Fibroblast of skin of left biceps (primary cell): ENCODE measurements at regions not wholly inside any gene's neighbourhood (a gene's known extent, or its start where the extent isn't known, plus 50 kb on each side); places are given as distances from the start of the nearest gene placed in this dataset.

Experiments used
- DNase-seq, 2 experiments: peaks; one replicate each; pipeline ENCODE4 v3.0.0-alpha.2; 2013; ENCODE audit warnings: low read depth in 2 of 2

DNA sequence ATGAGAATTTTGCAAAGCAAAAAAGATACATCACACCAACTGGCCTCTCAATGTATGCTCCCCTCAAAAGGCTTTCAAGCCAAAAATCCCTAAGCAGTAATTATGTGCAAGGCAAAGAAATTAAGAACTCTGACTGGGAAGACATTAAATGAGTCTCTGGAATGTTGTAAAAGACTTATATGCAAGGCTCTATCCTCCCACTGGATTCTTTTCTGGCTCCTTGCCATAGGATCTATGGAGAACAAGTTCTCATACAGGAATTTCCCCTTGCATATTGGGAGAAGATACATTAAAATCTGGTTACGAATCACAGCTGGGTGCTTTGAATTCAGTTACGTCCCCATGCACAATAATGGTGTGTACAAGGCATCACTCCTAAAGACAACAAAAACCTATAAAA is 73.4 kb upstream of the ATL2 start:
- DNase-seq, result no peak

- no peak for DNase-seq
Observed at GRCh38 chr2:38448692-38449410, 71.8 kb upstream of the ATL2 start.

DNA sequence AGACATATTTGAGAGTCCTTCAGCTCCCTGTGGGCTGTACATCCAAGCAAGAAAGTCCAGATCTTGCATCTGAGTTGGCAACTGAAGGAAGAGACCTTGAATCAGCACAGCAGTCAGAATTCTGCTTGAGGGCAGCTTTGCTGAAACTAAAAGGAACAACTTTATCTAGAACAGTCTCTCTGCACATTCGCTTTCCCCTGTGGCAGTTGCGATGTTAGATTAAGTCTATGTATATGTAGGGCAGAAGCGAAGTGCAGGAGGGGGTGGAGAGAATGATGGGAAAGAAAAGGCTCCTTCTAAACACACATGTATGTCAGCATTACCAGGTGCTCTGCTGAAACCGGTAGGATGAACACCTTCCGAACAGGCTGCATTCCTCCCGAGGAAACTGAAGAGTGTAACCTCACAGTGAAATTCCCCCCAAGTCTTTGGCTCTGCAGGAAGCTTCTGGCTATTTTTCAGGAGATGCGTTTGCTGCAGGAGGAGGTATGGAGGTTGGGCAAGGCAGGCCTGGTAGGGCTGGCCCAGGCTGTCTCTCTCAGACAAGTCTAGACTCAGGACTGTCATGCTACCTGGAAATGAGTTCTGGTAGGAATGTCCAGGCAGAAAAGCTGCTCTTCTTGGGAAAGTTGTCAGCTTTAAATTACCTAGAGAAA is 70.0 kb upstream of the ATL2 start:
- DNase-seq, result no peak

DNA sequence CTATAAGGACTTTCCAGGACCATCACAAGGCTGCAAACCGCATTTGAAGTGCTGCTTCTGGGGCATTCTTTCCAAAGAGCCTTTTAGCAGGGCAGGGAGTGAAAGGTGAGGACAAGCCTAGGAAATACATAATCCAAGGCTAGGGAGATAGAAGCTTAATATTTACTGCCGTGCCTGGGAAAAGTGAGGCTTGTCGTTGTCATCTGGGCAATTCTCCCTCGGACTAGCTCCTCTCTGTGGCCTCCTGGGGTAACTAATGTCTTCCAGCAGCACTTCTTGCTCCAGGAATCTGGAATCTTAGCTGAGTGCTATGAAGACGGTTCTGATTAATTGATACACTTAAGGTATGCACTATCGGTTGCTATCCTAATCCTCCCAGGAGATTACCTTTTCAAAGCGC is 69.3 kb upstream of the ATL2 start:
- no peak for DNase-seq

- DNase-seq, result no peak
Observed at GRCh38 chr2:38444247-38444646, 67.2 kb upstream of the ATL2 start.

DNA sequence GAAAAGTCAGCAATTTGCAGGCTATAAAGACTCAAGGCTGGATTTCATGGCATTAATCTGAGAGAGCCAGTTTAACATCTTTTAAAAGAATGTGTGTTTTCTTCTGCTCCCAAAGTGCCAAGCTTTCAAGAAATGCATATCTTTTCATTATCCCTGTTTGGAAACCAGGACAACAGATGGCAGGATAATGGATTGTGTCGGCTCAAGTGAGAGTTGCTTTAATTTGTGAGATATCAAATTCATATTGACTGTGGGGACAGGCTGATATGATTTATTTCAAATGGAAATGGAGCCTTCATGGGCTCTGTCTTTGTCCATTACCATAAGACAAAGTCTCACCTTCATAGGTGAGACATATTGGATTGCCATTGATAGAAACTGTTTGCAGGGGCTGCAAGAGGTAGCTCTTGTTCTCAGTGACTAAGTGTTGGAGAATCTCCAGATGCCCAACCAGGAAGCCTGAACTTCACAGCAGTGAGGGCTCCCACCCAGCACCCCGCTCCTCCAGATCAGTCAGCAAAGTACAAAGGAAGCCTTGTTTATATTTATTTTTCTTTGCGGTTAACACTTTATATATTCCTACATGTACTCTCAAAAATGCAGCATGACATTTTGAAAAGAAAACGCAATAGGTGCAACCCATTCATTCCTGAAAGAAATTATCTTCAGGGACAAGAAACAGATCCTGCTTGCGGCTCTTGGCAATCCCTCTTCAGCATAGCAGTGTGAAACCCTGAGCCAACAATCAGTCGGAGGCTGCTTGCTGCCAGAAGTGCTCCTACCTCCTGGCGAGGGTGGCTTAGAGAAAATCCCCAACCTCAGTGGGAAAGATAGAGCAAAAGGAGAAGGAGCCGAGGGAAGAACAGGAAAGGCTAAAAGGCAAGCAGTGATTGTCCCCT is 65.8 kb upstream of the ATL2 start:
- no peak for DNase-seq

- no peak for DNase-seq
Observed at GRCh38 chr2:38441346-38441745, 64.3 kb upstream of the ATL2 start.

DNA sequence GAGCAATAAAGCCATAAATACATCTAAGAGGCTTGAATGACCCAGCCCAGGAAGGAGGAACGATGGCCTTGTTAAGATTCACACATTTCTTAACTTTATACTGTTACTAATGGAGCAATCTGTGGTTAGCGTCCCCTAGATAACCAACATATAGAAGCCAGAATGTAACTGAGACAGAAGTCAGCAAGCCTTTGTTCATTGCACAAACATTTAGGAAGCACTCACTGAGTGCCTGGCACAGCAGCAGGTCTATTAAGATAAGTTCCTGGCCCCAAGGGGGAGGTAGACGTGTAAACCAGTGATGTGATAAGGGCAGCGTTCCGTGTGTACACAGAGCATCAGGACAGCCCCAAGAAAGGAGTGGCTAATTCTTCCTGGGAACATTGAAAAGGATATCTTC is 63.6 kb upstream of the ATL2 start:
- no peak for DNase-seq

DNA sequence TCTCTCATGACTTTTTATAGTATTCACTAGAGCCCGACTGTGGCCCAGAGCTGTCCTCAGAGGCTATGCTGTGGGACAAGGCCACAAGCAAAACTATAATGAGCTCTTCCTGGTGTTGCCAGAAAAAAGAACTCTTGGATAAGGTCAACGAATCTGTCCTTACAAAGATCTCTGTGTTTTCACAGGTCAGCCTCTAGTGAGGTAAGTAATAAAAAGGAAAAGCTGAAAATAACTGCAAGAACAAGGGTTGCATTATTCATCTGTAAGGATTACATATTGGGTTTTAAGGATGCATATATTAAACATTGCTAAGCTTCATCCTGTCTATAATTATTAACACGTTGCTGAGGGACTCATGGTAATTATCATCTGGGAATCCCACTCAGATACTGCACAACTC is 62.8 kb upstream of the ATL2 start:
- DNase-seq, result no peak

GRCh38 chr2:38438883-38439612 is 62.0 kb upstream of the ATL2 start:
- no peak for DNase-seq

DNA sequence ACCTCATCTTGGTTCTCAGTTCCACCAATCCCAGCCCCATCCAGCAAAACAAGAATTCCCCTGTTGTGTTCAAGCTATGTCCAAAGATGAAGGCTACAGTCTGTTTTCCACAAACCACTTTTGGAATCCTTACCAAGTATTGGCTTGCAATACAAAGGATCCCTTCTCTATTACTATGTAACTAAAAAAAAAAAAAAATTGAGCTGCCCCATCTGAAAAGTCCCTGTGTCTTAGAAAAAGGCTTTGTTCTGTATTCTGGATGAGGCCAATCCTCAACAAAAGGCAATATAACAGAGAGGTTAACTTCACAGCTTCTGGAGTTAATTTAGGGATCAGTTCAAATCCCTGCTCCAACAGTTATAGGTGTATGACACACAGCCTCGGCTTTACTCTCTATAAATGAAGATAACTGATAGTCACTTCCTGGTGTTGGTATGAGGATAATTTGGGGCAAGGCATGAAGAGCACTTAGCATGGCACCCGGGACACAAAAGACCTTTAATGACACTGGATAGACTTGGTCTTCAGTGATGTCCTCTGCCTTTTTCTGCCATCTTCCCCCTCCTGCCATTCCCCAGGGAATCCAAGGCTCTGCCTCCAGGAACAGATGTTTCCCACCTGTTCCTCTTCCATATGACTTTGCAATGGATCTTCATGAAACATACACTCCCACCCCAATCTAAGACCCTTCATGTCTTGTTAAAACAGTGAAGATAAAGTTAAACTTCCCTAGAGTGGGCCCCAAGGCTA is 61.2 kb upstream of the ATL2 start:
- no peak for DNase-seq

GRCh38 chr2:38436227-38436664 is 59.2 kb upstream of the ATL2 start:
- DNase-seq, result no peak

- no peak for DNase-seq
Observed at GRCh38 chr2:38435775-38436174, 58.7 kb upstream of the ATL2 start.

- DNase-seq, result no peak
Observed at GRCh38 chr2:38434595-38434994, 57.5 kb upstream of the ATL2 start.

DNA sequence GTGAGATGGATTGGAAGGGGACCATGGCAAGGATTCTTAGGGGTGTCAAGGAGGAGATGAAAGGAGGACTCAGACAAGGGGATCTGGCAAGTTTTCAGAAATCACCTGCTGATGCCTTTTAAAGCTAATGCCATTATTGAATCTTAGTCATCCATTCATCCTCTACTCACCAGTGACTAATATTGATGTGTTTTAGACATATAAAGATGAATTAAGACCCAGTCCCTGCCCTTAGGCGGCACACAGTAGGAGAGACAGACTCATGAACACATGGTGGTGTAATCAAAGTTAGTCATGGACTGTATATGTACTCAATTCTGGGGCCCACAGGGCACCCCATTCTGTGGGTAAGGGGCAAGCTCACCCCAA is 56.5 kb upstream of the ATL2 start:
- no peak for DNase-seq

DNA sequence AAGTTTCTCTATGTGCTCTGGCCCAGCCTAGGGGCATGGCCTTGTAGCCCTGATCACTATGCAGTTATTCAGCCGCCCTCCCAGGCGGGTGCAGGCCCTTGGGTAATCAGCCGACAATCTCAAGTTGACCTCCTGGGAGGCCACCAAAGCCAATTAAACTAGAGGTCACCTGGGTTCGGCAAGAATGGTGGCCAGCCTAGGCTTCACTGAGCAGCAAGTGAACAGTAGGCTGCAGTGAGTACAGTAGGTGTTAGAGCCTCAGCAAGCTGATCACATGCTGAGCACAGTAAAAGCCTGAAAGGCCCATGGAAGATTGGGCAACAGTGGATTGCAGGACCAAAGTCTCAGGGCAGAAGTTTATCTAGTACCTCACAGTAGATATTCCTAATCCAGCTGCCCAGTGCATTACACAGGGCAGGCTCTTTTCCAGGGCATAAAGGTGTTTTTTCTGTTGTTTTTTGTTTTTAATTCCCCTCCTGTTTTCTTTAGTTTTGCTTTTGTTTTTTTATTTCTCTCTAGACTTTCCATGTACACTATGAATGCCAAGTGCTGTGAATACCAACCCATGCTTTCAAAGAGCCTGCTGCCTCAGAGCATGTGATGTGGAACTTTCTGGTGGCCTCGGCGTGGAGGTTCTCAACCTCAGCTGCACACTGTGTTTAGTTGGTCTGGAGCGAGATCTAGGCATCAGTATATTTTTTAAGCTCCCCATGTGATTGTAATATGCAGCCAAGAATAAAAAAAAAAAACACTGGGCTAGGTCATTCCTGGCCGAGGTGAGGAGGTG is 55.9 kb upstream of the ATL2 start:
- no peak for DNase-seq

DNA sequence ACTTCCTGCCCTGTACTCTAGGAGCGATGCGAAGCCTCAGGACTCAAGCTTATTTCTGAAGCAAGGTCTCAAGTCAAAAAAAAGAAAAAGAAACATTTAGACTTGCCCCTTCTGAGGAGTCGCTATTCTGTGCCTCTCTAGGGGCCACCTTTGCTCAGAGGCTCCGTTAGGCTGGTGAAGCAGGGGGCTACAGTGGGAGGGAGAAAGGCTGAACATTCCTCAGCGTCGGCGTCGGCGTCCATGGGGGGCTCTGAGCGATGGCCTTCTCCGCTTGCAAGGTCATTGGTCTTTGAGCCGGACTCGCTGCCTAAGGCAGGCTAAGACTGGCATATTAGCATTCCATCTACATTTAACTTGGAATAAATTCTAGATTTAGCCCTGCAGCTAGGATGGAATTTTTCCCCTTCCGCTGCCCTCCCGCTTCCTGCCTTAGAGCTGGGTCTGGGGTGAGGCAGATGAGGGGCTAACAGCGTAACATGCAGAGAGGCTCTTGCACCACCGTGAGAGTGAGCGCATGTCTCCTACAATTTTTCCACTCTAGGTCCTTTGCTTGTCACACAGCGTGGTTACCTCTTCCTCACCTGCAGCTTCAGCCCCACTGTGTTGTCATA is 53.6 kb upstream of the ATL2 start:
- no peak for DNase-seq

GRCh38 chr2:38430196-38430595 is 53.1 kb upstream of the ATL2 start:
- no peak for DNase-seq

DNA sequence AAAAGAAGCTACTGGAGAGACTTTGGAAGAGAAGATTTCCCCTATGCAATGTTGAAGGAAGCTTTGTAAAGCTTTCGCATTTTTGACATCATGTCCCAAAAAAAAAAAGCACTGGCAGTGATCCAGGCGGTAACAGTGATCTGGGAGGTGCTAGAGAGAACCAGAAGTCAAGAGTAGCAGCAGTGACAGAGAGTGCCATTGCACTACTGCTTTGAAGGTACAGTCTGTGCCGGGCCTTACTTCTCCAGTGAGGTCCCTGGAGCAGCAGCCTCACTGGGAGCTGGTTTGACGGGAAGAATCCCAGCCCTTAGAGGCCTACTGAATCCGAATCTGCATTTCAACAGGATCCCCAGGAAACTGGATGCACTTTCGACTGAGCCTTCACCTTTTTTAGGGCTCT is 50.9 kb upstream of the ATL2 start:
- DNase-seq, result no peak

GRCh38 chr2:38427054-38427453 is 50.0 kb upstream of the ATL2 start:
- no peak for DNase-seq
